GM12892 (cell line): ENCODE measurements at regions not wholly inside any gene's neighbourhood (a gene's known extent, or its start where the extent isn't known, plus 50 kb on each side); places are given as distances from the start of the nearest gene placed in this dataset.
"Not testable (repeated sequence)": the region's sequence is repeated elsewhere in the genome, so short reads cannot be mapped to it uniquely, and the experiment has no call there.

ENCODE experiments used
- DNase-seq: peaks from one replicate; pipeline ENCODE4 v3.0.0; 2011; ENCODE audit not compliant: insufficient read length
- FAIRE-seq: peaks from 2 replicates; lab custom pipeline; 2011; peaks lifted over from hg19 to GRCh38; lab: Jason Lieb, UNC
- POLR2A ChIP-seq: IDR thresholded peaks from 2 replicates; pipeline ENCODE4 v1.6.1; 2011; ENCODE audit warnings: low read depth, low read length, control low read depth
- POLR2AphosphoS5 ChIP-seq: IDR thresholded peaks from 2 replicates; pipeline ENCODE4 v1.6.1; 2011; ENCODE audit warnings: low read depth, low read length, control low read depth
- TAF1 ChIP-seq: IDR thresholded peaks from 2 replicates; pipeline ENCODE4 v1.6.1; 2011; ENCODE audit warnings: low read depth, mild to moderate bottlenecking, control low read depth, low read length, borderline replicate concordance

DNA sequence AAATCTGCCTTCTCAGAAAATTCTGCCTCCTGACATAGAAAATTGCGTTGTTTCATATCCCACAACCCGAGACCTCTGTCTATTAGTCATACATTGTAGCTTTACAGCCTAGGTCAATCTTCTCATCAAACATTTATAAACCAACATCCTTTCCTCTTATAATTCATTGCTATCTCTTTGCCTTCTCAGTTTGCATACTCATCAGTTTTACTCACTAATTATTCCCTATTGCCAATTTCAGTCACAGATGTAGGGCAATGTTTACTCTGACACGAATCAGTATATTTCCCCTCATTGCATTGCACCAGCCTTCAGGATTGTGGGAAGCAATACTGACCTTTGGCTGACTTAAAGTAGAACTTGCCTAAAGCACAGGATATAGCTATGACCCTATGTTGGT lies 247.2 kb downstream of the CEMIP2 start:
- DNase-seq (no peak), FAIRE-seq (no peak)
- TF ChIP-seq POLR2AphosphoS5 (no peak), TAF1 (no peak), POLR2A (no peak)

DNA sequence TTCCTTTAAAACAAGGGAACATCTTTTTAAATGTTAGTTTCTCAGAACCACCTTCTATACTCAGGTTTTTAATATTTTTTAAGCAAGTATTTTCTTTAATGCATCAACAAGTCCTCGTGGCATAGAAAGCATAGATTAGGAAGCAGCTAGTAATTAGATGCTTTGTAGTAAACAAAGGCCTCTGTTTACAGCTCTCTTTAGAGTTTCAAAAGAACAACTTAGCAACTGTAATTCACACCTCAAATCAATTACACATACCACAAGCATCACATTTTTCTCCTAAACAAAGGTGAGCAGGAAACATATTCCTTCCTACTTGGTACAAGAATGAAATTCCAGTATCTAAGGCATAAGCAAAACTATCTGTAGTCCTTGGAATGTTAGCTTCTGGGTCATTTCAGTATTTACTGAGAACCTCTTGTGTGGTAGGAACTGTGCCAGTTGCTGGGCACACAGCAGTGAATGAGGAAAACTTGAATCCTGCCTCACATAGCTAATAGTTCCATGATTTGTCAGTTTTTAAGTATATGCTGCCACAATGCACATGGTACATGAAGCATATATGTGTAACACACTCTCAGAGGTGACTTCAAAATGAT lies 249.1 kb downstream of the CEMIP2 start:
- no peak for TF ChIP-seq TAF1
- TF ChIP-seq POLR2A, result no peak
- TF ChIP-seq POLR2AphosphoS5, result no peak
- no peak for FAIRE-seq
- DNase-seq, result no peak

GRCh38 chr9:71518045-71518827 lies 250.1 kb downstream of the CEMIP2 start:
- no peak for DNase-seq
- no peak for TF ChIP-seq POLR2A
- no peak for TF ChIP-seq TAF1
- TF ChIP-seq POLR2AphosphoS5, result no peak
- no peak for FAIRE-seq

DNA sequence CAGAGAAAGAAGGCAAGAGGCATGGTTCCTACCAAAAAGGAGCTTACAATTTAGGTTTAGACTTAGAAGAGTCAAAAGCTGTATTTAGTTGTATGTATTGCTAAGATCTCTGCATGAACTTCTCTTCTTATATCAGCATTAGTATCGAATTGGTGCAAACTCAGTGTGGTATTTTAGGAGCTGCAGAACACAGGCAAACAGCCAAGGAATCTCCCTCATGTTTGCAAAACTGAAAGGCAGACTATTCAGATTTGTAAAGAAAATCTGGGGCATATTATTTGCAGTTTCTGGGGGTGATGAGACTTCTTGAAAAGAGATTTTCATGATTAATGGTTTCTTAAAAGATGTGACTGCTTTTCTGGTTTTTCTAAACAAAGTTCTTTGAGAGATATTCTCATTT lies 252.7 kb downstream of the CEMIP2 start:
- TF ChIP-seq TAF1 (no peak), POLR2A (no peak), POLR2AphosphoS5 (no peak)
- no peak for FAIRE-seq

GRCh38 chr9:71515107-71515506 lies 253.2 kb downstream of the CEMIP2 start:
- DNase-seq, result no peak
- FAIRE-seq, result no peak
- TF ChIP-seq POLR2AphosphoS5 (no peak), TAF1 (no peak), POLR2A (no peak)

More for the DNA sequence above, 252.7 kb downstream of the CEMIP2 start:
- DNase-seq, result no peak

DNA sequence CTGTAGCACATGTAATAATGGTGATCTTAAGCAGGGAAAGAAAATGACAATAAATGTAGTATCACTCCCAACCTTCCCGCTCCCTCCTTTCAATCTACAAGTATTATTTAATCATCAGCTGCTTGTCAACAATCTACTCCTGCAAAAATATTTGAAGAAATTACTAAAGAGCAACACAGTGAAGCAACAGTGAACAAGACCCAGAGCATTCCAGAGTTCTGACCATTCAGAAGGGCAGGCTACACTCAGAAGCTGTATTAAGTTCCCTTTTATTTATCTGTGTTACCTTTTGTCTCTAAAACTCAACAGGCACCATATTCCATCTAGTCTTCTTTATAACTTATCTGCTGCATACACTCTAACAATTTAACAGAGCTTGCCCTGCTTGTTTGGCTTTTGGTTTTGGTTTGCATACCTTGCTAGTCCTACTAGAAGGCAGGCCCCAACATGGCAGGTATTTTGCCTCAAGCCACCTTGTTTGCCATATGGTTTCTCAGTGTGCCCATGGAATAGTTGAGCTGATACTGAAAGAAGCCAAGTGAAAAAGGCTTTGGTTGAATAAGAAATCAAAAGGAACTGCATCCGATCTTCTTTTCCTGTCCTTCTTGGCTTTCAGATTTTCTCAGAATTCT lies 253.9 kb downstream of the CEMIP2 start:
- no peak for DNase-seq
- TF ChIP-seq POLR2A (no peak), TAF1 (no peak), POLR2AphosphoS5 (no peak)
- FAIRE-seq, result no peak

DNA sequence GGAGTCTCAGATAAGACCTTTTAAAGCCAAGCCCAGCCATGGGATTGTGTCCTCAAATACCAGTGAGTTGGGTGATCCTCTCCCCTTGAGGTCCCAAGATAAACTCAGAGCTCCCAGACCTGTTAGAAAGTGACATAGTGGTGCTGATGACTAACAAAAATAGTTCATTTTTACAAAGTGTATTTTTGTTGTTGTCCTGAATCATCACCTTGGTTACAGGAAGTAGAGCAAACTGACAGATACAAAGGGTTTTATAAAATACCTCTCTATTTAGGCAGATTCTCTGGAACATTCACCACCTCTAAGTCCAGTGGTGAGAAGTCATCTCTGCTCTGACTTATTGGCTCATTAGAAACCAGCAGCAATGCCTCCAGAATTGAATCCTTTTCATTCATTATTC lies 259.3 kb downstream of the CEMIP2 start:
- no peak for DNase-seq
- no peak for TF ChIP-seq POLR2AphosphoS5
- FAIRE-seq, result no peak

DNA sequence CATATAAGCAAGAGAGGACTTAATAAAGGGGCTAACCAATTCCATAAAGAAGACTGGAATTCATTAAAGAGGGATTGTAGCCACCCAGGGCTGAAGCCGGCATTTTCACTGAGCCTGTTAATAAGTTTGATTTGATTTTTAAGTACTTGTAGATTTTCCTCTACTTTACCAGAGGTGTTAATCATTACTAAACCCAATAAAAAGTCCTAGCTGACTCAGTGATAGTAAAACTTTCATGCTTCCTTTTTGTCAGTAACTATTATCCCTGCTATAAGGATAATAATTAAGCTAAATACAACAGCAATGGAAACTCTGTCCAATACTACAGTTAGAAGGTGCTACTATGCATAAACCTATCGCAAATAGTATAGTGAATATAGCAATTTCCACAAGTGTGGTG lies 260.2 kb downstream of the CEMIP2 start:
- DNase-seq, FAIRE-seq: not testable (repeated sequence)

- TF ChIP-seq TAF1 (no peak), POLR2A (no peak), POLR2AphosphoS5 (no peak)
- no peak for FAIRE-seq
- DNase-seq, result no peak
Measured at GRCh38 chr9:71506821-71507220, 261.5 kb downstream of the CEMIP2 start.

- no peak for FAIRE-seq
- DNase-seq, result no peak
- TF ChIP-seq POLR2A (no peak), TAF1 (no peak), POLR2AphosphoS5 (no peak)
Measured at GRCh38 chr9:71504636-71505035, 263.7 kb downstream of the CEMIP2 start.

GRCh38 chr9:71498691-71499090 lies 269.6 kb downstream of the CEMIP2 start:
- TF ChIP-seq TAF1 (no peak), POLR2A (no peak), POLR2AphosphoS5 (no peak)
- no peak for FAIRE-seq
- no peak for DNase-seq

GRCh38 chr9:71490810-71491209 lies 277.5 kb downstream of the CEMIP2 start:
- TF ChIP-seq POLR2A, result no peak
- TF ChIP-seq POLR2AphosphoS5, result no peak
- TF ChIP-seq TAF1, result no peak
- DNase-seq, result no peak
- no peak for FAIRE-seq
